ENCODE measurements at regions not wholly inside any gene's neighbourhood (a gene's known extent, or its start where the extent isn't known, plus 50 kb on each side); places are given as distances from the start of the nearest gene placed in this dataset.
"Not testable (repeated sequence)": the region's sequence is repeated elsewhere in the genome, so short reads cannot be mapped to it uniquely, and the experiment has no call there.

GRCh38 chr13:97520061-97520460, 86.1 kb downstream of the RAP2A start:
- no peak for DNase-seq

- no peak for DNase-seq
Measured at GRCh38 chr13:97520866-97521265, 86.9 kb downstream of the RAP2A start.

GRCh38 chr13:97521726-97522125, 87.8 kb downstream of the RAP2A start:
- DNase-seq: no peak

GRCh38 chr13:97522243-97522642, 88.3 kb downstream of the RAP2A start:
- DNase-seq: no peak

GRCh38 chr13:97526556-97526955, 92.6 kb downstream of the RAP2A start:
- no peak for DNase-seq

- DNase-seq: no peak
Measured at GRCh38 chr13:97528518-97528917, 94.5 kb downstream of the RAP2A start.

- no peak for DNase-seq
Measured at GRCh38 chr13:97534540-97534939, 100.6 kb downstream of the RAP2A start.

- no peak for DNase-seq
Measured at GRCh38 chr13:97535614-97536013, 101.6 kb downstream of the RAP2A start.

- no peak for DNase-seq
Measured at GRCh38 chr13:97537110-97537509, 103.1 kb downstream of the RAP2A start.

- no peak for DNase-seq
Measured at GRCh38 chr13:97538203-97538602, 104.2 kb downstream of the RAP2A start.

- DNase-seq: no peak
Measured at GRCh38 chr13:97539651-97540610, 106.0 kb downstream of the RAP2A start.

- DNase-seq: no peak
Measured at GRCh38 chr13:97540696-97541095, 106.7 kb downstream of the RAP2A start.

GRCh38 chr13:97542102-97542685, 108.2 kb downstream of the RAP2A start:
- no peak for DNase-seq

GRCh38 chr13:97544031-97544765, 110.2 kb downstream of the RAP2A start:
- DNase-seq: no peak

GRCh38 chr13:97544971-97545499, 111.1 kb downstream of the RAP2A start:
- DNase-seq: not testable (repeated sequence)

- DNase-seq: no peak
Measured at GRCh38 chr13:97548138-97548537, 114.2 kb downstream of the RAP2A start.

GRCh38 chr13:97548711-97549110, 114.7 kb downstream of the RAP2A start:
- no peak for DNase-seq

- DNase-seq: no peak
Measured at GRCh38 chr13:97549201-97549600, 115.2 kb downstream of the RAP2A start.

GRCh38 chr13:97554496-97554895, 120.5 kb downstream of the RAP2A start:
- no peak for DNase-seq

- DNase-seq: no peak
Measured at GRCh38 chr13:97555034-97555433, 121.1 kb downstream of the RAP2A start.

- DNase-seq: no peak
Measured at GRCh38 chr13:97559030-97559429, 125.1 kb downstream of the RAP2A start.

- no peak for DNase-seq
Measured at GRCh38 chr13:97559981-97560380, 126.0 kb downstream of the RAP2A start.

GRCh38 chr13:97561182-97561581, 127.2 kb downstream of the RAP2A start:
- DNase-seq: no peak

All from 8988T (cell line).